ENCODE measurements at regions not wholly inside any gene's neighbourhood (a gene's known extent, or its start where the extent isn't known, plus 50 kb on each side); places are given as distances from the start of the nearest gene placed in this dataset.

- Histone ChIP-seq H3K4me1 (ENCODE audit: control insufficient read depth, extremely low read depth, insufficient read depth, low read length) (no peaks in the 10 kb centered on the region), H3K4me2 (ENCODE audit: control insufficient read depth, extremely low read depth, insufficient read depth, low read depth, low read length) (no peak overlapping the region), H3K79me2 (ENCODE audit: control insufficient read depth, insufficient read depth, low read length) (no peaks in the 10 kb centered on the region), H4K20me1 (ENCODE audit: control insufficient read depth, extremely low read depth, insufficient read depth, low read length) (no peaks in the 10 kb centered on the region), H3K9me1 (ENCODE audit: control insufficient read depth, extremely low read depth, insufficient read depth, low read length) (no peaks in the 10 kb centered on the region), H3K36me3 (ENCODE audit: control insufficient read depth in 2 of 2, extremely low read depth in 1 of 2, insufficient read depth in 2 of 2, low read length in 2 of 2) (no peaks in the 10 kb centered on the region), H3K4me3 (ENCODE audit: control insufficient read depth in 2 of 3, extremely low read depth in 1 of 3, insufficient read depth in 2 of 3, low read depth in 1 of 3, low read length in 3 of 3) (no peak overlapping the region), H3K9ac (ENCODE audit: control insufficient read depth, extremely low read depth, insufficient read depth, low read length) (no peak overlapping the region), H3K27me3 (ENCODE audit: control insufficient read depth, extremely low read depth, insufficient read depth, low read length) (no peaks in the 10 kb centered on the region), H3K9me3 (ENCODE audit: control insufficient read depth, low read depth, low read length) (peaks cover 2% of the 10 kb centered on the region), H3K27ac (ENCODE audit: control insufficient read depth, insufficient read depth, low read length) (no peak overlapping the region), H2AFZ (ENCODE audit: control insufficient read depth, low read length) (no peak overlapping the region)
- DNase-seq (ENCODE audit: low read depth, low spot score): no peak
- TF ChIP-seq EZH2 (IDR thresholded peaks at IDR 0.05; ENCODE audit: low read length): no peak
- TF ChIP-seq, protein P1, sequence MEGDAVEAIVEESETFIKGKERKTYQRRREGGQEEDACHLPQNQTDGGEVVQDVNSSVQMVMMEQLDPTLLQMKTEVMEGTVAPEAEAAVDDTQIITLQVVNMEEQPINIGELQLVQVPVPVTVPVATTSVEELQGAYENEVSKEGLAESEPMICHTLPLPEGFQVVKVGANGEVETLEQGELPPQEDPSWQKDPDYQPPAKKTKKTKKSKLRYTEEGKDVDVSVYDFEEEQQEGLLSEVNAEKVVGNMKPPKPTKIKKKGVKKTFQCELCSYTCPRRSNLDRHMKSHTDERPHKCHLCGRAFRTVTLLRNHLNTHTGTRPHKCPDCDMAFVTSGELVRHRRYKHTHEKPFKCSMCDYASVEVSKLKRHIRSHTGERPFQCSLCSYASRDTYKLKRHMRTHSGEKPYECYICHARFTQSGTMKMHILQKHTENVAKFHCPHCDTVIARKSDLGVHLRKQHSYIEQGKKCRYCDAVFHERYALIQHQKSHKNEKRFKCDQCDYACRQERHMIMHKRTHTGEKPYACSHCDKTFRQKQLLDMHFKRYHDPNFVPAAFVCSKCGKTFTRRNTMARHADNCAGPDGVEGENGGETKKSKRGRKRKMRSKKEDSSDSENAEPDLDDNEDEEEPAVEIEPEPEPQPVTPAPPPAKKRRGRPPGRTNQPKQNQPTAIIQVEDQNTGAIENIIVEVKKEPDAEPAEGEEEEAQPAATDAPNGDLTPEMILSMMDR (optimal IDR thresholded peaks at IDR 0.05 in 1 of 3, IDR thresholded peaks at IDR 0.05 in 1 of 3, conservative IDR thresholded peaks at IDR 0.05 in 1 of 3; ENCODE audit: extremely low read depth in 1 of 3, insufficient read depth in 2 of 3, low read length in 3 of 3): no peak
- dilution Hi-C loops (cut with MboI; ENCODE audit: extremely low pct_ligation_motif_present, low sequenced_read_pairs): no loop called here
- no peak for FAIRE-seq
Measured at GRCh38 chr10:31698181-31698830, 230.3 kb downstream of the ARHGAP12 start.

DNA sequence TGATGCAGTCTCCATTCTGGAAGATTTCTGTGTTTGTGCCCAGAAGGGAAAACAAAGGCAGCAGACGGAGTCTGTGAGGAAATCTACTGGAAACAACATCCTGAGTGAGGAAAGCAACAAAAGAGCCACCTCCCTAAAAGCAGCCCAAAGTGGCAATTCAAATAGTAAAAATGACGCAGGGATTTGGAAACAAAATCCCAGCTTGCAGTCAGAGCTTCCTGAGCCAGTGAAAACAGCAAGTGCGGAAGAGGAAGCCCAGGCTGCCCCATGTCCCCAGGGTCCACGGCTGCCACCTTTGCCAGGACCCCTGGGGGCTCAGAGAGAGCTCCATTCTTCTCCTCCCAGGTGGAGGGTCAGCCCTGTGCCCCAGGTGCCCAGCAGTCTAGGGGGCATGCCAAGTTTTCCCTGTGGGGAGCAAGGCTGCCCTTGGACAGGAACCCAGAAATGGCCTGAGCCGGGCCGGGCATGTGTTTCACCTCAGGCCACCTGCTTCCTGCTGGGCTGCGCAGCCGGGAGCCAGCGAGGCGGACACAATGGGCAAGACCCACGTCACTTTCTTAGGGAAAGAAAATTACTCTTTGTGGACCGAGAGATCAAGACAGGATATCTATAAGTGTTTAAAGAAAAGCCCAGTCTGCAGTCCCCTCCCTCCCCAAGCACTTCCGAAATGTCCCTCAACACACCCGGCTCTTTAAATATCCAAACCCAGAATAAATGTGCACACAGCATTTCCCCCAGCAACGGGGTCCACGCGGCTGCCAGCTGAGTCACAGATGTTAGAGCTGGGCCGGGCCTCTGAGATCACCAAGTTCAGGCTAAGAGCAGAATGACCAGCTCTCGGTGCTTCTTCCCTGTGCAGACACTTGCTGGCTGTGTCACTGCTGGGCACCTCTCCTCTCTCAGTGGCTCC, 231.1 kb downstream of the ARHGAP12 start:
- Histone ChIP-seq H3K36me3 (ENCODE audit: control insufficient read depth in 2 of 2, extremely low read depth in 1 of 2, insufficient read depth in 2 of 2, low read length in 2 of 2) (no peaks in the 10 kb centered on the region), H3K4me2 (ENCODE audit: control insufficient read depth, extremely low read depth, insufficient read depth, low read depth, low read length) (no peak overlapping the region), H3K27ac (ENCODE audit: control insufficient read depth, insufficient read depth, low read length) (no peak overlapping the region), H3K79me2 (ENCODE audit: control insufficient read depth, insufficient read depth, low read length) (no peaks in the 10 kb centered on the region), H3K27me3 (ENCODE audit: control insufficient read depth, extremely low read depth, insufficient read depth, low read length) (no peaks in the 10 kb centered on the region), H3K9me3 (ENCODE audit: control insufficient read depth, low read depth, low read length) (no peaks in the 10 kb centered on the region), H3K4me1 (ENCODE audit: control insufficient read depth, extremely low read depth, insufficient read depth, low read length) (no peaks in the 10 kb centered on the region), H3K9me1 (ENCODE audit: control insufficient read depth, extremely low read depth, insufficient read depth, low read length) (no peaks in the 10 kb centered on the region), H3K4me3 (ENCODE audit: control insufficient read depth in 2 of 3, extremely low read depth in 1 of 3, insufficient read depth in 2 of 3, low read depth in 1 of 3, low read length in 3 of 3) (no peak overlapping the region), H2AFZ (ENCODE audit: control insufficient read depth, low read length) (no peak overlapping the region), H3K9ac (ENCODE audit: control insufficient read depth, extremely low read depth, insufficient read depth, low read length) (no peak overlapping the region), H4K20me1 (ENCODE audit: control insufficient read depth, extremely low read depth, insufficient read depth, low read length) (no peaks in the 10 kb centered on the region)
- DNase-seq (ENCODE audit: low read depth, low spot score) (no peak), FAIRE-seq (no peak)
- TF ChIP-seq, protein P1 (optimal IDR thresholded peaks at IDR 0.05 in 1 of 3, IDR thresholded peaks at IDR 0.05 in 1 of 3, conservative IDR thresholded peaks at IDR 0.05 in 1 of 3; ENCODE audit: extremely low read depth in 1 of 3, insufficient read depth in 2 of 3, low read length in 3 of 3): no peak
- TF ChIP-seq EZH2 (IDR thresholded peaks at IDR 0.05; ENCODE audit: low read length): no peak
- dilution Hi-C loops (cut with MboI; ENCODE audit: extremely low pct_ligation_motif_present, low sequenced_read_pairs): no loop called here
